ENCODE measurements at regions not wholly inside any gene's neighbourhood (a gene's known extent, or its start where the extent isn't known, plus 50 kb on each side); places are given as distances from the start of the nearest gene placed in this dataset.

DNA sequence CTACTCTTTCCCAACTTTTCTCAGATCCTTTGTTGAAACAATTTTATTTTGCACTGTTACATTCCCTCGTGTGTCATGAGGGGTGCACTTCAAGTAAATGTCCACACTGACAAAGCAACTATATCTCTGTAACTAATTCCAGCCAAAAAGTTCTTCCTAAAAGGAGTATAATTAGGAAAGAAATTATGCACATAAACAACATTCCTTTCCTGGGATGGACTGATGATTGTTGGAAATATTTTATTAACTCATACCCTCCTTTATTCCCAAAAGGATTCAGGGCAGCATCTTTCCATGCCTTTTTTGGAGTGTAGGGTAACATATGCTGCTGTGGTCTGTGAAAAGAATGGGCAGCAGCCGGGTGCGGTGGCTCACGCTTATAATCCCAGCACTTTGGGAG, 426.1 kb upstream of the THBS1 start:
- no peak for DNase-seq (ENCODE audit: extremely low spot score, unreplicated experiment)
- H3K27ac Mint-ChIP-seq: no peak overlapping the region

DNA sequence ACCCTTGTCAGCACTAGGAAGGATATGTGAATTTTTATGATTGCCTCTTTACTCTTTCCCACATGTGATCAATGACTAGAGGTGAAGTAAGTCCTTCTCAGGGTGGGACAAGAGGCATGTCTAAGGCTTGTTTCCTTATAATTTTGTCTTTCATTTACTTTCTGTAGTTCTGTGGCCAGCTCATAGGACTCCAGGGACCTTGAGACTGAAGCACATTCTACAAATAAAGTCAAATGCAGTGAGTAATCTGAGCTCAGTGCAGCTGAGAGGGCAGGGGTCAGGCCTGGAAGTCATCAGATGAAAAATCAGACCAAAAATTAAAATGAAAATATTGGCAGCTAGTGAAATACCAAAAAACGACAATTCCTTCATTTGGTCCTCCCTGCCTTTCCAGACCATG, 424.7 kb upstream of the THBS1 start:
- peaks cover 16% of the 10 kb centered on the region for H3K4me1 Mint-ChIP-seq (ENCODE audit: unreplicated experiment)
- no peak for DNase-seq (ENCODE audit: extremely low spot score, unreplicated experiment)
- H3K27me3 Mint-ChIP-seq: no peaks in the 10 kb centered on the region
- no peak overlapping the region for H3K4me3 Mint-ChIP-seq
- TF ChIP-seq, protein P1, sequence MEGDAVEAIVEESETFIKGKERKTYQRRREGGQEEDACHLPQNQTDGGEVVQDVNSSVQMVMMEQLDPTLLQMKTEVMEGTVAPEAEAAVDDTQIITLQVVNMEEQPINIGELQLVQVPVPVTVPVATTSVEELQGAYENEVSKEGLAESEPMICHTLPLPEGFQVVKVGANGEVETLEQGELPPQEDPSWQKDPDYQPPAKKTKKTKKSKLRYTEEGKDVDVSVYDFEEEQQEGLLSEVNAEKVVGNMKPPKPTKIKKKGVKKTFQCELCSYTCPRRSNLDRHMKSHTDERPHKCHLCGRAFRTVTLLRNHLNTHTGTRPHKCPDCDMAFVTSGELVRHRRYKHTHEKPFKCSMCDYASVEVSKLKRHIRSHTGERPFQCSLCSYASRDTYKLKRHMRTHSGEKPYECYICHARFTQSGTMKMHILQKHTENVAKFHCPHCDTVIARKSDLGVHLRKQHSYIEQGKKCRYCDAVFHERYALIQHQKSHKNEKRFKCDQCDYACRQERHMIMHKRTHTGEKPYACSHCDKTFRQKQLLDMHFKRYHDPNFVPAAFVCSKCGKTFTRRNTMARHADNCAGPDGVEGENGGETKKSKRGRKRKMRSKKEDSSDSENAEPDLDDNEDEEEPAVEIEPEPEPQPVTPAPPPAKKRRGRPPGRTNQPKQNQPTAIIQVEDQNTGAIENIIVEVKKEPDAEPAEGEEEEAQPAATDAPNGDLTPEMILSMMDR (conservative IDR thresholded peaks at IDR 0.05): no peak
- H3K9me3 Mint-ChIP-seq: no peaks in the 10 kb centered on the region
- no peaks in the 10 kb centered on the region for H3K36me3 Mint-ChIP-seq
- H3K27ac Mint-ChIP-seq: peak overlapping the region; percentile 15

More for the DNA sequence above, 426.1 kb upstream of the THBS1 start:
- no peaks in the 10 kb centered on the region for H3K9me3 Mint-ChIP-seq
- no peak overlapping the region for H3K4me3 Mint-ChIP-seq
- TF ChIP-seq, protein P1 (conservative IDR thresholded peaks at IDR 0.05): no peak
- H3K27me3 Mint-ChIP-seq: no peaks in the 10 kb centered on the region
- H3K4me1 Mint-ChIP-seq (ENCODE audit: unreplicated experiment): peaks cover 17% of the 10 kb centered on the region
- H3K36me3 Mint-ChIP-seq: no peaks in the 10 kb centered on the region

DNA sequence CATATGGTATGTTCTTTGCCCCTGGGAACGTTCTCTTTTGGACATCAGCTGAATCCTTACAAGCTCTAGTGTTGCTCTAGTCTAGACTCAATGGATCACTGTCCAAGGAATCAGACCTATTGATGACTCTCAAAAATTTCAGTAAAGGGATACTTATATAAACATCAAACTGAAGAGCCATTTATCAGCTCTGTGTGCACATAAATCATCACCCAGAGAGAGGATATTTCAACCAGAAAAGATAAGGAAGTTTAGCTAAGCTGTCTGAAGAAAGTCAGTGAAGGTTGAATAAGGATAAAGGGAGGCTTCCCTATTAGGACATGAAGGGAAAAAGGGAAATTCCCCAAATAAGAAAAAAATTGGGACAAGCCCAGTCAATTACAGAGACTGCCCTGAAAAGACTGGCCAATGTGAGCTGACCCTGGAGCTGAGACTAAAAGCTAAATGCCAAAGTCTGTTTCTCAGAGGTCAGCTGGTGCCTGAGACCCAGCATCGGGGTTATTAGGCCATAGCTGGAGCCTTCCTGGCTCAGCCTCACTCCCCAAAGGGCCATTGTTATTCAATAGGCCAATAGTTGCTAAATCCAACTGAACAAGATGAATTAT, 424.1 kb upstream of the THBS1 start:
- no peak overlapping the region for H3K4me3 Mint-ChIP-seq
- no peaks in the 10 kb centered on the region for H3K36me3 Mint-ChIP-seq
- no peaks in the 10 kb centered on the region for H3K9me3 Mint-ChIP-seq
- H3K4me1 Mint-ChIP-seq (ENCODE audit: unreplicated experiment): peaks cover 16% of the 10 kb centered on the region
- no peak overlapping the region for H3K27ac Mint-ChIP-seq
- H3K27me3 Mint-ChIP-seq: no peaks in the 10 kb centered on the region
- TF ChIP-seq, protein P1 (conservative IDR thresholded peaks at IDR 0.05): no peak
- no peak for DNase-seq (ENCODE audit: extremely low spot score, unreplicated experiment)

DNA sequence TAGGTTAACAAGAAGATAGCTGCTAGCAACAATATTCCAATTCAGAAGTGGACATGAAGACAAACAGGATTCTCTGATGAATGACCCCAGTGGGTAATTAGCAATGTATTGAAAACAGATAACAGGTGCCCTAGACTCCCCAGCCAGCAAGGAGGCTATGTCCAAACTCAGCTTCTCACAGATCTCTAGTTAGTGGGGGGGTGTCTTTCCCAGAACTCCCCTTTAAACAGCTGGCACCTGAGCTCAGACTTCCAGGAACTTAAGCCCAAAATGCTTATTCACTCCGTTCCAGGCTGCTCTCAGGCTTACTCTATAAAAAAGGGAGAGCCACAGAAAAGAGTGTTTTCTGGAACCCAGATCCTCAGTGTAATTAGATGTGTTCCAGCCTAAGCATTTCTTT, 423.0 kb upstream of the THBS1 start:
- TF ChIP-seq, protein P1 (conservative IDR thresholded peaks at IDR 0.05): no peak
- Mint-ChIP-seq H3K27me3 (no peaks in the 10 kb centered on the region), H3K36me3 (no peaks in the 10 kb centered on the region), H3K27ac (no peak overlapping the region), H3K9me3 (no peaks in the 10 kb centered on the region), H3K4me3 (no peak overlapping the region), H3K4me1 (ENCODE audit: unreplicated experiment) (peaks cover 16% of the 10 kb centered on the region)
- no peak for DNase-seq (ENCODE audit: extremely low spot score, unreplicated experiment)

DNA sequence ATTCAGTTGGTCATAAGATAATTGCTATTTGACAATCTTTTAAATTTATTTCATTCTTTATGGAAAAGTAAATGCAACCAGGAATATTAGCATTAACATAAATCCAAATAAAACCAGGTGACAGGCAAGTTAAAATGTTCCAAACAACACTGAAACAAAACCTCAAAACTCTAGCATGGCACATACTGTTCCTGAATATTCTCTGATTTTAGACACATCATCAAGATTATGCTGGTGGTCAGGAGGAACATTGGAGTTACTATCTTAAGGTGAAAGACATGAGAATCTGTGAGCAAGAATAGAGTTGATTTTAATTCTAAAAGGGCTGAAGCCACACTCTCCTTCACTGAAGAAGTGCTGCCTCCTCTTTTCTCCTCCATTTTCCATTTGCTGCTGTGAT, 421.0 kb upstream of the THBS1 start:
- DNase-seq (ENCODE audit: extremely low spot score, unreplicated experiment): no peak
- Mint-ChIP-seq H3K36me3 (no peaks in the 10 kb centered on the region), H3K27ac (no peak overlapping the region), H3K4me1 (ENCODE audit: unreplicated experiment) (peaks cover 8% of the 10 kb centered on the region), H3K9me3 (no peaks in the 10 kb centered on the region), H3K27me3 (no peaks in the 10 kb centered on the region), H3K4me3 (no peak overlapping the region)
- TF ChIP-seq, protein P1 (conservative IDR thresholded peaks at IDR 0.05): no peak

DNA sequence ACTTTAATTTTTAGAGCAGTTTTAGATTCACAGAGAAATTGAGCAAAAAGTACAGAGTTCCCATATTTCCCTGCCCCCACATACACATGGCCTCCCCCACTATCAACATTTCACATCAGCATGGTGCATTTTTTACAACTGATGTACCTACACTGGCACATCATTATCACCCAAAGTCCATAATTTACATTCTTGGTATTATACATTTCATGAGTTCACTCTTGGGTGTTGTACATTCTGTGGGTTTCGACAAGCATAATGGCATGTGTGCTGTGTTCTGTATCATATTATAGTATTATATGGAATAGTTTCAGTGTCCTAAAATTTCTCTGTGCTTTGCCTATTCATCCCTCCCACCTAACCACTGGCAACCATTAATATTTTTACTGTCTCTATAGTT, 419.8 kb upstream of the THBS1 start:
- TF ChIP-seq, protein P1 (conservative IDR thresholded peaks at IDR 0.05): no peak
- peaks cover 3% of the 10 kb centered on the region for H3K27me3 Mint-ChIP-seq
- H3K4me3 Mint-ChIP-seq: no peak overlapping the region
- DNase-seq (ENCODE audit: extremely low spot score, unreplicated experiment): no peak
- H3K4me1 Mint-ChIP-seq (ENCODE audit: unreplicated experiment): peaks cover 2% of the 10 kb centered on the region
- H3K27ac Mint-ChIP-seq: no peak overlapping the region
- no peaks in the 10 kb centered on the region for H3K9me3 Mint-ChIP-seq
- H3K36me3 Mint-ChIP-seq: no peaks in the 10 kb centered on the region
